Neuronal stem cell (in vitro differentiated cells): ENCODE measurements at regions not wholly inside any gene's neighbourhood (a gene's known extent, or its start where the extent isn't known, plus 50 kb on each side); places are given as distances from the start of the nearest gene placed in this dataset.

Experiments
- DNase-seq: peaks from one replicate; pipeline ENCODE4 v3.0.0-alpha.2; 2013; ENCODE audit warnings: low spot score
- H2AFZ ChIP-seq: one replicate; pipeline ENCODE4 v1.6.1; 2013; ENCODE audit warnings: mild to moderate bottlenecking, low read length, inconsistent platforms
- H2AK5ac ChIP-seq: 2 replicates; pipeline ENCODE4 v1.6.1; 2013; ENCODE audit warnings: low read depth, mild to moderate bottlenecking, inconsistent platforms, low read length, moderate library complexity, mixed read lengths
- H2BK120ac ChIP-seq: 2 replicates; pipeline ENCODE4 v1.6.1; 2013; ENCODE audit warnings: low read depth, mild to moderate bottlenecking, inconsistent platforms, low read length, moderate library complexity, mixed read lengths
- H2BK12ac ChIP-seq: one replicate; pipeline ENCODE4 v1.6.1; 2013; ENCODE audit warnings: low read length, inconsistent platforms
- H2BK15ac ChIP-seq: 2 replicates; pipeline ENCODE4 v1.6.1; 2013; ENCODE audit warnings: mild to moderate bottlenecking, low read length, inconsistent platforms, mixed read lengths
- H2BK5ac ChIP-seq: one replicate; pipeline ENCODE4 v1.6.1; 2013; ENCODE audit warnings: inconsistent platforms, mild to moderate bottlenecking, low read length, moderate library complexity
- H3K14ac ChIP-seq: one replicate; pipeline ENCODE4 v1.6.1; 2013; ENCODE audit warnings: low read length, inconsistent platforms
- H3K18ac ChIP-seq: 2 replicates; pipeline ENCODE4 v1.6.1; 2013; ENCODE audit warnings: low read length, inconsistent platforms
- H3K23ac ChIP-seq: 2 replicates; pipeline ENCODE4 v1.6.1; 2013; ENCODE audit warnings: low read depth, mild to moderate bottlenecking, mixed read lengths, low read length, inconsistent platforms; ENCODE audit not compliant: poor library complexity
- H3K27ac ChIP-seq: replicated peaks from 3 replicates; pipeline ENCODE4 v1.5.1; 2013; ENCODE audit warnings: low read length, inconsistent platforms
- H3K27me3 ChIP-seq, 3 experiments: 2 replicates each; pipeline ENCODE4 v1.6.1; 2013; ENCODE audit warnings: low read length in 3 of 3, mild to moderate bottlenecking in 2 of 3, inconsistent platforms in 1 of 3, low read depth in 1 of 3, mixed read lengths in 1 of 3, moderate library complexity in 1 of 3; ENCODE audit not compliant: control insufficient read depth in 3 of 3, insufficient read depth in 3 of 3
- H3K36me3 ChIP-seq, 2 donors: replicated peaks in 1 of 2; 2 replicates each; pipeline ENCODE4 v1.6.1; 2013; ENCODE audit warnings: low read length in 2 of 2; ENCODE audit not compliant: control insufficient read depth in 2 of 2, insufficient read depth in 2 of 2
- H3K4ac ChIP-seq: 2 replicates; pipeline ENCODE4 v1.6.1; 2013; ENCODE audit warnings: inconsistent platforms, mild to moderate bottlenecking, low read length, moderate library complexity
- H3K4me1 ChIP-seq, 2 donors: 1 replicate in 1 of 2; 2 replicates in 1 of 2; pipeline ENCODE4 v1.6.1; 2013; ENCODE audit warnings: low read length in 2 of 2, low read depth in 1 of 2; ENCODE audit not compliant: control insufficient read depth in 2 of 2, insufficient read depth in 1 of 2
- H3K4me2 ChIP-seq: one replicate; pipeline ENCODE4 v1.6.1; 2013; ENCODE audit warnings: mild to moderate bottlenecking, low read length, inconsistent platforms; ENCODE audit not compliant: insufficient read depth, poor library complexity, severe bottlenecking
- H3K4me3 ChIP-seq, 2 donors: 2 replicates each; pipeline ENCODE4 v1.5.1; 2013; ENCODE audit warnings: low read length in 2 of 2, mild to moderate bottlenecking in 2 of 2, inconsistent platforms in 1 of 2, moderate library complexity in 1 of 2
- H3K79me1 ChIP-seq: one replicate; pipeline ENCODE4 v1.6.1; 2013; ENCODE audit warnings: low read depth, mild to moderate bottlenecking, inconsistent platforms, low read length, moderate library complexity
- H3K9ac ChIP-seq: one replicate; pipeline ENCODE4 v1.6.1; 2013; ENCODE audit warnings: mild to moderate bottlenecking, low read depth, low read length, inconsistent platforms; ENCODE audit not compliant: poor library complexity
- H3K9me3 ChIP-seq, 2 donors: replicated peaks in 1 of 2; 2 replicates each; pipeline versions ENCODE3 to v1.6.1; 2013; ENCODE audit warnings: low read length in 2 of 2, mild to moderate bottlenecking in 2 of 2, inconsistent platforms in 1 of 2, low read depth in 1 of 2, mixed read lengths in 1 of 2, moderate library complexity in 1 of 2; ENCODE audit not compliant: control insufficient read depth in 2 of 2, insufficient read depth in 1 of 2
- H4K8ac ChIP-seq: one replicate; pipeline ENCODE4 v1.6.1; 2013; ENCODE audit warnings: low read depth, mild to moderate bottlenecking, inconsistent platforms, low read length, moderate library complexity
- H4K91ac ChIP-seq: one replicate; pipeline ENCODE4 v1.6.1; 2013; ENCODE audit warnings: low read length, low read depth, mild to moderate bottlenecking, inconsistent platforms; ENCODE audit not compliant: poor library complexity
- WGBS, 2 donors: extraction: QIAGEN DNeasy Blood & Tissue Kit; methylation state at CpG; one replicate each; pipeline ENCODE4 v1.1.7; 2013; ENCODE audit warnings: missing lambda C conversion rate in 2 of 2, mixed read lengths in 1 of 2; ENCODE audit not compliant: insufficient read length in 2 of 2, insufficient replicate concordance in 1 of 2; ENCODE audit errors: extremely low coverage in 2 of 2; 5-methylcytosine and 5-hydroxymethylcytosine counted together

GRCh38 chr14:71711619-71712018, 220.6 kb upstream of the RGS6 start:
- no CpG with 5 or more reads among the region's 1 CpG for WGBS, 2 donors
- Histone ChIP-seq H2AK5ac (no peak overlapping the region), H4K8ac (no peak overlapping the region), H3K27me3 (no peaks in the 10 kb centered on the region), H3K4me1 (peaks cover 8 to 10% of the 10 kb centered on the region in 2 donors), H2BK15ac (no peak overlapping the region), H4K91ac (no peak overlapping the region), H3K9ac (no peak overlapping the region), H3K14ac (no peak overlapping the region), H3K4me2 (no peak overlapping the region), H3K36me3 (peaks cover 3 to 34% of the 10 kb centered on the region in 2 donors), H3K18ac (no peak overlapping the region), H3K23ac (no peak overlapping the region), H3K79me1 (no peaks in the 10 kb centered on the region), H3K9me3 (no peaks in the 10 kb centered on the region), H2BK5ac (no peak overlapping the region), H3K27ac (peak overlapping the region; percentile 74), H2AFZ (no peak overlapping the region), H3K4ac (no peak overlapping the region), H3K4me3 (no peak overlapping the region), H2BK120ac (no peak overlapping the region), H2BK12ac (no peak overlapping the region)
- DNase-seq: peak; percentile 26

GRCh38 chr14:71712478-71712877, 219.8 kb upstream of the RGS6 start:
- Histone ChIP-seq H3K27me3 (no peaks in the 10 kb centered on the region), H3K4me3 (no peak overlapping the region), H3K4me1 (peaks cover 8 to 10% of the 10 kb centered on the region in 2 donors), H2AK5ac (no peak overlapping the region), H3K14ac (no peak overlapping the region), H3K27ac (no peak overlapping the region), H3K79me1 (no peaks in the 10 kb centered on the region), H2AFZ (no peak overlapping the region), H4K8ac (peak overlapping the region; percentile 45), H3K9ac (no peak overlapping the region), H3K9me3 (no peaks in the 10 kb centered on the region), H2BK12ac (no peak overlapping the region), H3K23ac (no peak overlapping the region), H2BK15ac (no peak overlapping the region), H2BK5ac (no peak overlapping the region), H3K4me2 (no peak overlapping the region), H3K4ac (no peak overlapping the region), H3K36me3 (peaks cover 3 to 30% of the 10 kb centered on the region in 2 donors), H3K18ac (no peak overlapping the region), H2BK120ac (no peak overlapping the region), H4K91ac (no peak overlapping the region)
- no CpG with 5 or more reads among the region's 2 CpGs for WGBS, 2 donors
- no peak for DNase-seq

- Histone ChIP-seq H2BK12ac (no peak overlapping the region), H3K36me3 (peaks cover 3 to 27% of the 10 kb centered on the region in 2 donors), H2AFZ (no peak overlapping the region), H3K4ac (no peak overlapping the region), H3K27me3 (no peaks in the 10 kb centered on the region), H4K91ac (no peak overlapping the region), H2AK5ac (no peak overlapping the region), H4K8ac (no peak overlapping the region), H3K79me1 (no peaks in the 10 kb centered on the region), H2BK5ac (no peak overlapping the region), H3K4me2 (no peak overlapping the region), H2BK120ac (no peak overlapping the region), H3K9me3 (no peaks in the 10 kb centered on the region), H3K4me1 (peaks cover 8 to 13% of the 10 kb centered on the region in 2 donors), H3K14ac (no peak overlapping the region), H3K23ac (no peak overlapping the region), H2BK15ac (no peak overlapping the region), H3K9ac (no peak overlapping the region), H3K4me3 (no peak overlapping the region), H3K27ac (no peak overlapping the region), H3K18ac (no peak overlapping the region)
- no CpG with 5 or more reads among the region's 1 CpG for WGBS, 2 donors
- no peak for DNase-seq
These were observed 219.2 kb upstream of the RGS6 start for GRCh38 chr14:71713016-71713415.

GRCh38 chr14:71713451-71713850, 218.8 kb upstream of the RGS6 start:
- DNase-seq: no peak
- Histone ChIP-seq H3K4me3 (no peak overlapping the region), H3K23ac (no peak overlapping the region), H3K18ac (no peak overlapping the region), H3K27me3 (no peaks in the 10 kb centered on the region), H3K14ac (no peak overlapping the region), H3K4me2 (no peak overlapping the region), H3K27ac (no peak overlapping the region), H2BK5ac (no peak overlapping the region), H2AFZ (no peak overlapping the region), H2BK120ac (no peak overlapping the region), H2AK5ac (no peak overlapping the region), H3K9me3 (no peaks in the 10 kb centered on the region), H3K9ac (no peak overlapping the region), H4K8ac (no peak overlapping the region), H2BK15ac (no peak overlapping the region), H3K4ac (no peak overlapping the region), H4K91ac (no peak overlapping the region), H2BK12ac (no peak overlapping the region), H3K79me1 (no peaks in the 10 kb centered on the region), H3K36me3 (peaks cover 3 to 27% of the 10 kb centered on the region in 2 donors), H3K4me1 (peaks cover 8 to 14% of the 10 kb centered on the region in 2 donors)
- WGBS, 2 donors: no CpG with 5 or more reads among the region's 1 CpG
